ENCODE measurements at regions not wholly inside any gene's neighbourhood (a gene's known extent, or its start where the extent isn't known, plus 50 kb on each side); places are given as distances from the start of the nearest gene placed in this dataset.
"Not testable (repeated sequence)": the region's sequence is repeated elsewhere in the genome, so short reads cannot be mapped to it uniquely, and the experiment has no call there.

- H3K4me1 ChIP-seq (ENCODE audit: insufficient read depth, low read length), result no peaks in the 10 kb centered on the region
- no peaks in the 10 kb centered on the region for H3F3A ChIP-seq (ENCODE audit: low read length, unreplicated experiment)
- ChIA-PET POLR2A (ENCODE audit: unreplicated experiment) (no interaction called here), CTCF (no interaction called here)
- H2AFZ ChIP-seq (ENCODE audit: low read length), result no peak overlapping the region
- no peaks in the 10 kb centered on the region for H3K27me3 ChIP-seq (ENCODE audit: low read length)
- no peak overlapping the region for H3K9ac ChIP-seq (ENCODE audit: low read length)
- intact Hi-C loops (cut with micrococcal nuclease), result no loop called here
- no TSS peak for BruUV-seq (replicated peaks)
- DNase-seq (no peak), ATAC-seq (no peak)
- H3K79me2 ChIP-seq (ENCODE audit: low read length), result no peaks in the 10 kb centered on the region
- H3K4me2 ChIP-seq (ENCODE audit: low read length), result no peak overlapping the region
- no peaks in the 10 kb centered on the region for H3K9me2 ChIP-seq (replicated peaks; ENCODE audit: low read length)
- H3K27ac ChIP-seq (ENCODE audit: low read length), result no peak overlapping the region
- no peaks in the 10 kb centered on the region for H3K36me3 ChIP-seq (ENCODE audit: low read depth, low read length)
- H3K4me3 ChIP-seq (ENCODE audit: low read length), result no peak overlapping the region
- TF ChIP-seq EZH2 (IDR thresholded peaks at IDR 0.05; ENCODE audit: low read length, unreplicated experiment), result no peak
- TF ChIP-seq, protein P1, sequence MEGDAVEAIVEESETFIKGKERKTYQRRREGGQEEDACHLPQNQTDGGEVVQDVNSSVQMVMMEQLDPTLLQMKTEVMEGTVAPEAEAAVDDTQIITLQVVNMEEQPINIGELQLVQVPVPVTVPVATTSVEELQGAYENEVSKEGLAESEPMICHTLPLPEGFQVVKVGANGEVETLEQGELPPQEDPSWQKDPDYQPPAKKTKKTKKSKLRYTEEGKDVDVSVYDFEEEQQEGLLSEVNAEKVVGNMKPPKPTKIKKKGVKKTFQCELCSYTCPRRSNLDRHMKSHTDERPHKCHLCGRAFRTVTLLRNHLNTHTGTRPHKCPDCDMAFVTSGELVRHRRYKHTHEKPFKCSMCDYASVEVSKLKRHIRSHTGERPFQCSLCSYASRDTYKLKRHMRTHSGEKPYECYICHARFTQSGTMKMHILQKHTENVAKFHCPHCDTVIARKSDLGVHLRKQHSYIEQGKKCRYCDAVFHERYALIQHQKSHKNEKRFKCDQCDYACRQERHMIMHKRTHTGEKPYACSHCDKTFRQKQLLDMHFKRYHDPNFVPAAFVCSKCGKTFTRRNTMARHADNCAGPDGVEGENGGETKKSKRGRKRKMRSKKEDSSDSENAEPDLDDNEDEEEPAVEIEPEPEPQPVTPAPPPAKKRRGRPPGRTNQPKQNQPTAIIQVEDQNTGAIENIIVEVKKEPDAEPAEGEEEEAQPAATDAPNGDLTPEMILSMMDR (conservative IDR thresholded peaks at IDR 0.05; ENCODE audit: low read depth, low read length), result no peak
- TF ChIP-seq EZH2phosphoT487 (IDR thresholded peaks at IDR 0.05; ENCODE audit: borderline replicate concordance, low read length), result no peak
- no peaks in the 10 kb centered on the region for H3K9me3 ChIP-seq (ENCODE audit: low read length)
- no peaks in the 10 kb centered on the region for H4K20me1 ChIP-seq (ENCODE audit: low read length)
Measured at GRCh38 chr6:68186870-68187269, 448.2 kb upstream of the ADGRB3 start.

DNA sequence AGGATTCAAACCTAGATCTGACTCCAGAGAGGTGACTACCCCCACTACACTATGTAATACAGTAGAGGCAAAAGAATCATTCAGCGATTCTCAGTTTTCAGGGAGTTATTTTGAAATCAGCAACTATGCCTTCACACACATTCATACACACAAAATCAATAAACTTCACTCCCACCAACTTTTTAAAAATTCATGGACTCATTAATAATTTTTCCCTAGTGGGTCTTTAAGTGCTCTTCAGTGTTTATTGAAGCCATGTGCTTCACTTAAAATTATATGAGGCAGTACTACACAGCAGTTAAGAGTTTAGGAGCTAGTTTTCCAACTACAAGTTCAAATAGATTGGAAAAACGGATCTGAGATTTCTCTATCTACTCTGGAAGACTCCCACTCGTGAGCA, 452.7 kb upstream of the ADGRB3 start:
- TF ChIP-seq EZH2 (IDR thresholded peaks at IDR 0.05; ENCODE audit: low read length, unreplicated experiment) (no peak), EZH2phosphoT487 (IDR thresholded peaks at IDR 0.05; ENCODE audit: borderline replicate concordance, low read length) (no peak)
- TF ChIP-seq, protein P1 (conservative IDR thresholded peaks at IDR 0.05; ENCODE audit: low read depth, low read length), result no peak
- Histone ChIP-seq H3K4me2 (ENCODE audit: low read length) (no peak overlapping the region), H4K20me1 (ENCODE audit: low read length) (no peaks in the 10 kb centered on the region), H3K4me1 (ENCODE audit: insufficient read depth, low read length) (no peaks in the 10 kb centered on the region), H3K4me3 (ENCODE audit: low read length) (no peak overlapping the region), H3K36me3 (ENCODE audit: low read depth, low read length) (no peaks in the 10 kb centered on the region), H3K27ac (ENCODE audit: low read length) (no peak overlapping the region), H2AFZ (ENCODE audit: low read length) (no peak overlapping the region), H3F3A (ENCODE audit: low read length, unreplicated experiment) (no peaks in the 10 kb centered on the region), H3K9me2 (replicated peaks; ENCODE audit: low read length) (no peaks in the 10 kb centered on the region), H3K27me3 (ENCODE audit: low read length) (no peaks in the 10 kb centered on the region), H3K79me2 (ENCODE audit: low read length) (no peaks in the 10 kb centered on the region), H3K9ac (ENCODE audit: low read length) (no peak overlapping the region), H3K9me3 (ENCODE audit: low read length) (no peaks in the 10 kb centered on the region)
- intact Hi-C loops (cut with micrococcal nuclease), result no loop called here
- ChIA-PET POLR2A (ENCODE audit: unreplicated experiment) (no interaction called here), CTCF (no interaction called here)
- no peak for ATAC-seq
- no peak for DNase-seq
- BruUV-seq (replicated peaks), result no TSS peak

GRCh38 chr6:68181027-68181426, 454.1 kb upstream of the ADGRB3 start:
- H3K4me2 ChIP-seq (ENCODE audit: low read length); ATAC-seq; BruUV-seq (replicated peaks); DNase-seq; intact Hi-C loops (cut with micrococcal nuclease); H3K79me2 ChIP-seq (ENCODE audit: low read length); H3K27ac ChIP-seq (ENCODE audit: low read length); H4K20me1 ChIP-seq (ENCODE audit: low read length); CTCF ChIA-PET; H3K4me1 ChIP-seq (ENCODE audit: insufficient read depth, low read length); H2AFZ ChIP-seq (ENCODE audit: low read length); H3K9ac ChIP-seq (ENCODE audit: low read length); H3K4me3 ChIP-seq (ENCODE audit: low read length); POLR2A ChIA-PET (ENCODE audit: unreplicated experiment); H3F3A ChIP-seq (ENCODE audit: low read length, unreplicated experiment); H3K9me3 ChIP-seq (ENCODE audit: low read length); H3K9me2 ChIP-seq (replicated peaks; ENCODE audit: low read length); H3K36me3 ChIP-seq (ENCODE audit: low read depth, low read length); H3K27me3 ChIP-seq (ENCODE audit: low read length): not testable (repeated sequence)
